ENCODE measurements at regions not wholly inside any gene's neighbourhood (a gene's known extent, or its start where the extent isn't known, plus 50 kb on each side); places are given as distances from the start of the nearest gene placed in this dataset.

GRCh38 chr11:116148645-116149044, 624.1 kb downstream of the BUD13 start:
- no peak for DNase-seq
- no peak overlapping the region for H3K4me3 Mint-ChIP-seq
- ATAC-seq (ENCODE audit: low read depth in 2 of 2) = no peak
- H3K27me3 Mint-ChIP-seq = peaks cover 6 to 11% (median 8%) of the 10 kb centered on the region in 3 donors
- peaks cover 2 to 22% (median 7%) of the 10 kb centered on the region in 7 donors for H3K9me3 Mint-ChIP-seq
- no peaks in the 10 kb centered on the region for H3K36me3 Mint-ChIP-seq
- no peak overlapping the region for H3K27ac Mint-ChIP-seq
- no peaks in the 10 kb centered on the region for H3K4me1 Mint-ChIP-seq

- ATAC-seq (ENCODE audit: low read depth in 2 of 2) = no peak
- Mint-ChIP-seq H3K4me3 (no peak overlapping the region), H3K36me3 (no peaks in the 10 kb centered on the region), H3K27ac (no peak overlapping the region), H3K27me3 (peaks cover 6 to 11% (median 8%) of the 10 kb centered on the region in 3 donors), H3K9me3 (peaks cover 0 to 22% (median 7%) of the 10 kb centered on the region in 7 donors), H3K4me1 (no peaks in the 10 kb centered on the region)
- DNase-seq = no peak
Measured at GRCh38 chr11:116148056-116148455, 624.7 kb downstream of the BUD13 start.

GRCh38 chr11:116145187-116145865, 627.5 kb downstream of the BUD13 start:
- Mint-ChIP-seq H3K9me3 (peaks cover 0 to 6% (median 2%) of the 10 kb centered on the region in 7 donors), H3K4me1 (no peaks in the 10 kb centered on the region), H3K4me3 (no peak overlapping the region), H3K36me3 (no peaks in the 10 kb centered on the region), H3K27ac (no peak overlapping the region), H3K27me3 (peaks cover 4 to 19% (median 6%) of the 10 kb centered on the region in 3 donors)
- ATAC-seq (ENCODE audit: low read depth in 2 of 2) (no peak), DNase-seq (no peak)

- Mint-ChIP-seq H3K4me3 (no peak overlapping the region), H3K27me3 (peaks cover 4 to 19% (median 6%) of the 10 kb centered on the region in 3 donors), H3K9me3 (peaks cover 0 to 6% (median 2%) of the 10 kb centered on the region in 7 donors), H3K27ac (no peak overlapping the region), H3K4me1 (no peaks in the 10 kb centered on the region), H3K36me3 (no peaks in the 10 kb centered on the region)
- DNase-seq = no peak
- no peak for ATAC-seq (ENCODE audit: low read depth in 2 of 2)
Measured at GRCh38 chr11:116144387-116144958, 628.3 kb downstream of the BUD13 start.

- H3K9me3 Mint-ChIP-seq = peaks cover 0 to 5% (median 0%) of the 10 kb centered on the region in 7 donors
- no peaks in the 10 kb centered on the region for H3K4me1 Mint-ChIP-seq
- DNase-seq = no peak
- H3K27me3 Mint-ChIP-seq = peaks cover 7 to 18% (median 9%) of the 10 kb centered on the region in 3 donors
- no peak overlapping the region for H3K4me3 Mint-ChIP-seq
- ATAC-seq (ENCODE audit: low read depth in 2 of 2) = no peak
- H3K27ac Mint-ChIP-seq = no peak overlapping the region
- H3K36me3 Mint-ChIP-seq = no peaks in the 10 kb centered on the region
Measured at GRCh38 chr11:116138280-116138679, 634.1 kb upstream of the CADM1 start.

GRCh38 chr11:116137753-116138152, 633.5 kb upstream of the CADM1 start:
- DNase-seq = no peak

GRCh38 chr11:116136987-116137674, 632.9 kb upstream of the CADM1 start:
- Mint-ChIP-seq H3K36me3 (no peaks in the 10 kb centered on the region), H3K27me3 (peaks cover 7 to 18% (median 9%) of the 10 kb centered on the region in 3 donors), H3K9me3 (peaks cover 0 to 5% (median 0%) of the 10 kb centered on the region in 7 donors), H3K4me1 (no peaks in the 10 kb centered on the region), H3K4me3 (no peak overlapping the region), H3K27ac (no peak overlapping the region)
- DNase-seq = no peak
- ATAC-seq (ENCODE audit: low read depth in 2 of 2) = no peak

More at GRCh38 chr11:116137753-116138152, 633.5 kb upstream of the CADM1 start:
- Mint-ChIP-seq H3K27ac (no peak overlapping the region), H3K9me3 (peaks cover 0 to 5% (median 0%) of the 10 kb centered on the region in 7 donors), H3K4me1 (no peaks in the 10 kb centered on the region), H3K36me3 (no peaks in the 10 kb centered on the region), H3K27me3 (peaks cover 7 to 18% (median 9%) of the 10 kb centered on the region in 3 donors), H3K4me3 (no peak overlapping the region)
- no peak for ATAC-seq (ENCODE audit: low read depth in 2 of 2)

GRCh38 chr11:116135891-116136290, 631.7 kb upstream of the CADM1 start:
- no peaks in the 10 kb centered on the region for H3K4me1 Mint-ChIP-seq
- peaks cover 0 to 6% (median 0%) of the 10 kb centered on the region in 7 donors for H3K9me3 Mint-ChIP-seq
- no peak overlapping the region for H3K27ac Mint-ChIP-seq
- peaks cover 7 to 15% (median 9%) of the 10 kb centered on the region in 3 donors for H3K27me3 Mint-ChIP-seq
- no peak for DNase-seq
- no peaks in the 10 kb centered on the region for H3K36me3 Mint-ChIP-seq
- no peak for ATAC-seq (ENCODE audit: low read depth in 2 of 2)
- no peak overlapping the region for H3K4me3 Mint-ChIP-seq

GRCh38 chr11:116134450-116134849, 630.2 kb upstream of the CADM1 start:
- Mint-ChIP-seq H3K27ac (no peak overlapping the region), H3K27me3 (peaks cover 7 to 10% (median 9%) of the 10 kb centered on the region in 3 donors), H3K9me3 (peaks cover 0 to 11% (median 0%) of the 10 kb centered on the region in 7 donors), H3K36me3 (no peaks in the 10 kb centered on the region), H3K4me1 (no peaks in the 10 kb centered on the region), H3K4me3 (no peak overlapping the region)
- no peak for DNase-seq
- ATAC-seq (ENCODE audit: low read depth in 2 of 2) = no peak

- H3K27ac Mint-ChIP-seq = no peak overlapping the region
- H3K4me3 Mint-ChIP-seq = no peak overlapping the region
- peaks cover 0 to 10% (median 0%) of the 10 kb centered on the region in 7 donors for H3K9me3 Mint-ChIP-seq
Measured at GRCh38 chr11:116132273-116132978, 628.2 kb upstream of the CADM1 start.

GRCh38 chr11:116130122-116130521, 625.9 kb upstream of the CADM1 start:
- ATAC-seq (ENCODE audit: low read depth in 2 of 2) (no peak), DNase-seq (no peak)
- Mint-ChIP-seq H3K36me3 (no peaks in the 10 kb centered on the region), H3K4me3 (no peak overlapping the region), H3K27ac (no peak overlapping the region), H3K27me3 (peaks cover 0 to 15% (median 0%) of the 10 kb centered on the region in 3 donors), H3K9me3 (peaks cover 0 to 15% (median 0%) of the 10 kb centered on the region in 7 donors), H3K4me1 (peaks cover 0 to 2% (median 0%) of the 10 kb centered on the region in 3 donors)

More at GRCh38 chr11:116132273-116132978, 628.2 kb upstream of the CADM1 start:
- no peaks in the 10 kb centered on the region for H3K4me1 Mint-ChIP-seq
- ATAC-seq (ENCODE audit: low read depth in 2 of 2) = no peak
- no peaks in the 10 kb centered on the region for H3K36me3 Mint-ChIP-seq
- no peak for DNase-seq
- peaks cover 0 to 8% (median 4%) of the 10 kb centered on the region in 3 donors for H3K27me3 Mint-ChIP-seq

- ATAC-seq (ENCODE audit: low read depth in 2 of 2) (no peak), DNase-seq (no peak)
- Mint-ChIP-seq H3K27ac (no peak overlapping the region), H3K36me3 (no peaks in the 10 kb centered on the region), H3K27me3 (peaks cover 0 to 15% (median 0%) of the 10 kb centered on the region in 3 donors), H3K9me3 (peaks cover 0 to 15% (median 0%) of the 10 kb centered on the region in 7 donors), H3K4me1 (peaks cover 0 to 2% (median 0%) of the 10 kb centered on the region in 3 donors), H3K4me3 (no peak overlapping the region)
Measured at GRCh38 chr11:116129456-116129855, 625.2 kb upstream of the CADM1 start.

- Mint-ChIP-seq H3K27me3 (peaks cover 0 to 15% (median 0%) of the 10 kb centered on the region in 3 donors), H3K27ac (no peak overlapping the region), H3K4me3 (no peak overlapping the region), H3K4me1 (peaks cover 0 to 2% (median 0%) of the 10 kb centered on the region in 3 donors), H3K36me3 (no peaks in the 10 kb centered on the region), H3K9me3 (peaks cover 0 to 18% (median 0%) of the 10 kb centered on the region in 7 donors)
- DNase-seq (no peak), ATAC-seq (ENCODE audit: low read depth in 2 of 2) (no peak)
Measured at GRCh38 chr11:116126562-116126961, 622.3 kb upstream of the CADM1 start.
